ENCODE measurements at regions not wholly inside any gene's neighbourhood (a gene's known extent, or its start where the extent isn't known, plus 50 kb on each side); places are given as distances from the start of the nearest gene placed in this dataset.
A peak's percentile ranks its signal among the peaks of the same experiment; 100 is the strongest.

- no peak for DNase-seq
These were observed 177.9 kb upstream of the TLE3 start for GRCh38 chr15:70275461-70276138.

GRCh38 chr15:70274908-70275307 lies 177.2 kb upstream of the TLE3 start:
- ATAC-seq: no peak
- no peak overlapping the region for H3K4me3 Mint-ChIP-seq
- no peaks in the 10 kb centered on the region for H3K9me3 Mint-ChIP-seq
- DNase-seq: no peak
- H3K4me1 Mint-ChIP-seq (ENCODE audit: low read depth): peaks cover 5% of the 10 kb centered on the region
- H3K36me3 Mint-ChIP-seq (ENCODE audit: insufficient read depth): no peaks in the 10 kb centered on the region
- peaks cover 3% of the 10 kb centered on the region for H3K27me3 Mint-ChIP-seq (ENCODE audit: low read depth)

More at GRCh38 chr15:70275461-70276138, 177.9 kb upstream of the TLE3 start:
- H3K36me3 Mint-ChIP-seq (ENCODE audit: insufficient read depth): no peaks in the 10 kb centered on the region
- peaks cover 3% of the 10 kb centered on the region for H3K4me1 Mint-ChIP-seq (ENCODE audit: low read depth)
- peaks cover 3% of the 10 kb centered on the region for H3K27me3 Mint-ChIP-seq (ENCODE audit: low read depth)
- no peaks in the 10 kb centered on the region for H3K9me3 Mint-ChIP-seq
- ATAC-seq: no peak
- H3K4me3 Mint-ChIP-seq: no peak overlapping the region

- no peak for ATAC-seq
- H3K27me3 Mint-ChIP-seq (ENCODE audit: low read depth): peaks cover 6% of the 10 kb centered on the region
These were observed 176.7 kb upstream of the TLE3 start for GRCh38 chr15:70274255-70274880.

GRCh38 chr15:70273808-70274207 lies 176.1 kb upstream of the TLE3 start:
- H3K4me3 Mint-ChIP-seq: no peak overlapping the region
- H3K27me3 Mint-ChIP-seq (ENCODE audit: low read depth): peaks cover 6% of the 10 kb centered on the region
- H3K9me3 Mint-ChIP-seq: no peaks in the 10 kb centered on the region
- no peak for ATAC-seq
- peaks cover 8% of the 10 kb centered on the region for H3K4me1 Mint-ChIP-seq (ENCODE audit: low read depth)
- no peaks in the 10 kb centered on the region for H3K36me3 Mint-ChIP-seq (ENCODE audit: insufficient read depth)
- no peak for DNase-seq

More at GRCh38 chr15:70274255-70274880, 176.7 kb upstream of the TLE3 start:
- Mint-ChIP-seq H3K4me1 (ENCODE audit: low read depth) (peaks cover 8% of the 10 kb centered on the region), H3K4me3 (no peak overlapping the region), H3K9me3 (no peaks in the 10 kb centered on the region), H3K36me3 (ENCODE audit: insufficient read depth) (no peaks in the 10 kb centered on the region)
- no peak for DNase-seq

- Mint-ChIP-seq H3K36me3 (ENCODE audit: insufficient read depth) (no peaks in the 10 kb centered on the region), H3K4me1 (ENCODE audit: low read depth) (peaks cover 9% of the 10 kb centered on the region), H3K4me3 (no peak overlapping the region), H3K27me3 (ENCODE audit: low read depth) (peaks cover 6% of the 10 kb centered on the region), H3K9me3 (no peaks in the 10 kb centered on the region)
- ATAC-seq: no peak
- no peak for DNase-seq
These were observed 175.0 kb upstream of the TLE3 start for GRCh38 chr15:70272565-70273355.

GRCh38 chr15:70271422-70272088 lies 173.8 kb upstream of the TLE3 start:
- DNase-seq: no peak
- no peak overlapping the region for H3K4me3 Mint-ChIP-seq
- H3K27me3 Mint-ChIP-seq (ENCODE audit: low read depth): peaks cover 6% of the 10 kb centered on the region
- no peaks in the 10 kb centered on the region for H3K9me3 Mint-ChIP-seq
- H3K36me3 Mint-ChIP-seq (ENCODE audit: insufficient read depth): no peaks in the 10 kb centered on the region
- ATAC-seq: no peak
- peaks cover 19% of the 10 kb centered on the region for H3K4me1 Mint-ChIP-seq (ENCODE audit: low read depth)

- Mint-ChIP-seq H3K4me3 (no peak overlapping the region), H3K4me1 (ENCODE audit: low read depth) (peaks cover 24% of the 10 kb centered on the region), H3K9me3 (no peaks in the 10 kb centered on the region), H3K27me3 (ENCODE audit: low read depth) (peaks cover 6% of the 10 kb centered on the region), H3K36me3 (ENCODE audit: insufficient read depth) (no peaks in the 10 kb centered on the region)
- ATAC-seq (no peak), DNase-seq (no peak)
These were observed 173.0 kb upstream of the TLE3 start for GRCh38 chr15:70270752-70271111.

GRCh38 chr15:70269991-70270751 lies 172.5 kb upstream of the TLE3 start:
- Mint-ChIP-seq H3K27me3 (ENCODE audit: low read depth) (peaks cover 6% of the 10 kb centered on the region), H3K36me3 (ENCODE audit: insufficient read depth) (no peaks in the 10 kb centered on the region), H3K4me3 (no peak overlapping the region), H3K4me1 (ENCODE audit: low read depth) (peaks cover 24% of the 10 kb centered on the region), H3K9me3 (no peaks in the 10 kb centered on the region)
- ATAC-seq (no peak), DNase-seq (no peak)

GRCh38 chr15:70269311-70269911 lies 171.7 kb upstream of the TLE3 start:
- DNase-seq (no peak), ATAC-seq (no peak)
- peaks cover 24% of the 10 kb centered on the region for H3K4me1 Mint-ChIP-seq (ENCODE audit: low read depth)
- H3K36me3 Mint-ChIP-seq (ENCODE audit: insufficient read depth): no peaks in the 10 kb centered on the region
- H3K27me3 Mint-ChIP-seq (ENCODE audit: low read depth): peaks cover 6% of the 10 kb centered on the region
- H3K9me3 Mint-ChIP-seq: no peaks in the 10 kb centered on the region
- H3K4me3 Mint-ChIP-seq: no peak overlapping the region

- ATAC-seq: peak; percentile 35 to 61
- DNase-seq: no peak
- Mint-ChIP-seq H3K9me3 (no peaks in the 10 kb centered on the region), H3K27me3 (ENCODE audit: low read depth) (peaks cover 6% of the 10 kb centered on the region), H3K4me1 (ENCODE audit: low read depth) (peaks cover 24% of the 10 kb centered on the region), H3K4me3 (no peak overlapping the region), H3K36me3 (ENCODE audit: insufficient read depth) (no peaks in the 10 kb centered on the region)
These were observed 171.1 kb upstream of the TLE3 start for GRCh38 chr15:70268698-70269251.

GRCh38 chr15:70267879-70268278 lies 170.2 kb upstream of the TLE3 start:
- Mint-ChIP-seq H3K4me1 (ENCODE audit: low read depth) (peaks cover 29% of the 10 kb centered on the region), H3K4me3 (no peak overlapping the region), H3K9me3 (no peaks in the 10 kb centered on the region), H3K36me3 (ENCODE audit: insufficient read depth) (no peaks in the 10 kb centered on the region), H3K27me3 (ENCODE audit: low read depth) (peaks cover 6% of the 10 kb centered on the region)
- DNase-seq (no peak), ATAC-seq (no peak)

- Mint-ChIP-seq H3K36me3 (ENCODE audit: insufficient read depth) (no peaks in the 10 kb centered on the region), H3K9me3 (no peaks in the 10 kb centered on the region), H3K27me3 (ENCODE audit: low read depth) (peaks cover 4% of the 10 kb centered on the region), H3K4me1 (ENCODE audit: low read depth) (peaks cover 32% of the 10 kb centered on the region), H3K4me3 (no peak overlapping the region)
- DNase-seq (no peak), ATAC-seq (no peak)
These were observed 169.6 kb upstream of the TLE3 start for GRCh38 chr15:70267306-70267705.

- Mint-ChIP-seq H3K27me3 (ENCODE audit: low read depth) (peaks cover 4% of the 10 kb centered on the region), H3K9me3 (no peaks in the 10 kb centered on the region), H3K36me3 (ENCODE audit: insufficient read depth) (no peaks in the 10 kb centered on the region), H3K4me1 (ENCODE audit: low read depth) (peaks cover 38% of the 10 kb centered on the region), H3K4me3 (no peak overlapping the region)
- no peak for DNase-seq
- ATAC-seq: no peak
These were observed 168.8 kb upstream of the TLE3 start for GRCh38 chr15:70266412-70267121.

All from activated T-cell treated with anti-CD3 and anti-CD28 coated beads, Interleukin-2, amount 50 U/mL, for 4 hours (primary cell).